GM21576 (cell line): ENCODE measurements at regions not wholly inside any gene's neighbourhood (a gene's known extent, or its start where the extent isn't known, plus 50 kb on each side); places are given as distances from the start of the nearest gene placed in this dataset.
"Not testable (repeated sequence)": the region's sequence is repeated elsewhere in the genome, so short reads cannot be mapped to it uniquely, and the experiment has no call there.

Source experiments
- ATAC-seq: cut with Tn5 transposase; IDR thresholded peaks from one replicate; pipeline ENCODE4 v1.9.1; 2021; ENCODE audit warnings: mild to moderate bottlenecking, moderate library complexity; ENCODE audit not compliant: unreplicated experiment

GRCh38 chr11:92046103-92046502 is 178.5 kb upstream of the FAT3 start:
- no peak for ATAC-seq

- no peak for ATAC-seq
Observed at GRCh38 chr11:92045301-92045700, 179.3 kb upstream of the FAT3 start.

DNA sequence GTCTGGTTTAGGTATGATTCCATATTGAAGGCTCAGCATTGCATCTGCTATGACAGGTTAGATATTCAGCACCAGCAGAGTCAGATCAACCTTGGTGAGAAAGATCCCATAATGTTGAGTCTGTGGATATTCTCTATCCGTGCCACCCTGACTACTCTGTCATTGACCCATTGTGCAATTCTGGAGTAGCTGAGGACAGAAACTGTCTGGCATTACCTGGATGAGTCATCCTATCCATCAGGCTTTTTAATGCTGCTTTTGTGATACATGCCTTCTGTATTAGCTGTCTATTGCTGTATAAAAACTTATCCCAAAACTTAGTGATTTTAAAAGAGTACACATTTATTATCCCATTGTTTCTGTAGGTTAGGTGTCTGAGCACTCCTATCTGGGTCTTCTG is 189.1 kb upstream of the FAT3 start:
- ATAC-seq = no peak

DNA sequence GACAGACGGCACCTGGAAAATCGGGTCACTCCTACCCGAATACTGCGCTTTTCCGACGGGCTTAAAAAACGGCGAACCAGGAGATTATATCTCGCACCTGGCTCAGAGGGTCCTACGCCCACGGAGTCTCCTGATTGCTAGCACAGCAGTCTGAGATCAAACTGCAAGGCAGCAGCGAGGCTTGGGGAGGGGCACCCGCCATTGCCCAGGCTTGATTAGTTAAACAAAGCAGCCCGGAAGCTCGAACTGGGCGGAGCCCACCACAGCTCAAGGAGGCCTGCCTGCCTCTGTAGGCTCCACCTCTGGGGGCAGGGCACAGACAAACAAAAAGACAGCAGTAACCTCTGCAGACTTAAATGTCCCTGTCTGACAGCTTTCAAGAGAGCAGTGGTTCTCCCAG is 197.5 kb upstream of the FAT3 start:
- ATAC-seq = not testable (repeated sequence)

- no peak for ATAC-seq
Observed at GRCh38 chr11:92026664-92027063, 198.0 kb upstream of the FAT3 start.

DNA sequence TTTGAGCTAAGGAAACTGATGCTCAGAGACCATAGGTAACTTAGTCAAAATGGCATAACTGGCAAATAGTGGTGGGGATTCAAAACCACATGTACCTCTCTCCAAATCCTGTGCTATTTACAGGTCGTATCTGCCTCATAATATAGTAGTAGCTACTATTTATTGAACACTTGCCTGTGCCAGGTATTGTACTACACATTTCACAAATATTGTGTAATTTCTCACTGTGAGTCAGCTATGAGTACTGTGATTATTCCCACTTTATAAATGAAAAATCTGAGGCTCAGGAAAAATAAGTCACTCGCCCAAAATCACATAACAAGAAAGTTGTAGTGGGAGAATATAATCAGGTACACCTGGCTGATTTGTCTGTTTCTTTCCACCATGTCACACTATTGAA is 199.8 kb upstream of the FAT3 start:
- no peak for ATAC-seq

GRCh38 chr11:92022499-92022898 is 202.1 kb upstream of the FAT3 start:
- ATAC-seq = no peak

- ATAC-seq = no peak
Observed at GRCh38 chr11:92018332-92018731, 206.3 kb upstream of the FAT3 start.

GRCh38 chr11:92008249-92008648 is 216.4 kb upstream of the FAT3 start:
- ATAC-seq = no peak

- ATAC-seq = no peak
Observed at GRCh38 chr11:92002568-92002967, 222.1 kb upstream of the FAT3 start.

DNA sequence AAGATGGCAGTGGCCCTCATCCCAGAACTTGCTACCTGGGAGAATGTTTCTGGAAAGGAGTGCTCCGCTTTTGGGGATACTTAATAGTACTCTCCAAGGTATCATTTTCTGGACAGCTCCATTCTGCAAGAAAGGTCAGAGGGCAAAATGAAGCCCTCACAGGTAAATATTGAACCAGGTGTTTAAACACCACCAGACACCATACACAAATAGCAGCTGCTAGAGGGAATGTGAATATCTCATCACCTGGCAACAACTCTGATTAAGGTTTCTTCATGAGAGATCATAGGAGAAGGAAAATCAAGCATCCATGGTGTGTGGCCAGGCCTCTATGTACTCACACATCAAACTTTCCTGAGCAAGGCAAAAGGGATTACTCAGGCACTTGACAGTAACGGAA is 226.1 kb upstream of the FAT3 start:
- no peak for ATAC-seq

- ATAC-seq = no peak
Observed at GRCh38 chr11:91997226-91997625, 227.4 kb upstream of the FAT3 start.

- no peak for ATAC-seq
Observed at GRCh38 chr11:91996526-91996925, 228.1 kb upstream of the FAT3 start.

- not testable (repeated sequence) for ATAC-seq
Observed at GRCh38 chr11:91988443-91988842, 236.2 kb upstream of the FAT3 start.

- no peak for ATAC-seq
Observed at GRCh38 chr11:91986218-91986617, 238.4 kb upstream of the FAT3 start.

GRCh38 chr11:91984033-91984584 is 240.5 kb upstream of the FAT3 start:
- ATAC-seq = no peak

- no peak for ATAC-seq
Observed at GRCh38 chr11:91981995-91982394, 242.6 kb upstream of the FAT3 start.

- ATAC-seq = no peak
Observed at GRCh38 chr11:91979775-91980174, 244.8 kb upstream of the FAT3 start.

DNA sequence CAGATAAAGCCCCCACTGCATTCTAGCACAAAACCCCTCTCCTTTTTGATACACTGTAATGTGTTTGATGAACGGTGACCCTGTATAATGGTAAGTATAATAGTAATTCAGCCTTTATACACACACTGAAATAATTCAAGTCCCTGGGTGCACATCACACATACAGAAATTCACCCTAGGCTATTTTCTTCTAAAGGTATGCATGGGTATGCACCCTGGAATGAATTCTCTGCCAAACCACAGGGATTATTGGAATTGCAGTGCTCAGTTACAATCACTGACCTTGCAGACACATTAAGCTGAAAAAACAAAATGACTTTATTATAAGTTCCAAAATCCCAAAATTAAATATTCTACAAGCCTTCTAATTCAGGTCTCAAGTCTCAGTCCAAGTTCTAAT is 245.9 kb upstream of the FAT3 start:
- no peak for ATAC-seq

DNA sequence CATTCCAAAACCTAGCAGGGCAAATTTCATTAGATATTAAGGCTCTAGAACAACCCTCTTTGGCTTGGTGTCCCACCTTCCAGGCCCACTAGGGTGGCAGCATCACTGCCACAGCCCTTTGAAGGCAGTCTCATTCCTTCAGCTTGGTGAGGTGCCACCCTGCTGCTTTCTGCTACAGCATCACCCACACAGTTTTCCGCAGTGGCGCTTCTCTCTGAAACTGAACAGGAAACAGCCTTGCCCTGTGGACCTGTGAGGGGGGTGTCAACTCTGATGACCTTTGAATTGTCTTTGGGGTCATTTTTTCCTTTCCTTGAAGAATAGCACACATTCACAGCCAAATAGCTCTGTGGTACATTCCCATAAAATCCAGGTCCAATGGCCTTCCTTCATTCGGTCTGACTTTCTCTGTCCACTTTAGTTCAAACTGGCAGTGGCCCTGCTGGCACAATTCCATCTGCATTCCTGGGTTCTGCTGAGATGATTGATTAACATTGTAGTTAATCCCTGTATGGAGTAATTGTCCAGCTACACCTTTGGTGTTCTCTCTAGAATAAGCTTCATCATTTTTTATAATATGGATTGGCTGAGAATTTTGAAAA is 251.9 kb upstream of the FAT3 start:
- no peak for ATAC-seq

DNA sequence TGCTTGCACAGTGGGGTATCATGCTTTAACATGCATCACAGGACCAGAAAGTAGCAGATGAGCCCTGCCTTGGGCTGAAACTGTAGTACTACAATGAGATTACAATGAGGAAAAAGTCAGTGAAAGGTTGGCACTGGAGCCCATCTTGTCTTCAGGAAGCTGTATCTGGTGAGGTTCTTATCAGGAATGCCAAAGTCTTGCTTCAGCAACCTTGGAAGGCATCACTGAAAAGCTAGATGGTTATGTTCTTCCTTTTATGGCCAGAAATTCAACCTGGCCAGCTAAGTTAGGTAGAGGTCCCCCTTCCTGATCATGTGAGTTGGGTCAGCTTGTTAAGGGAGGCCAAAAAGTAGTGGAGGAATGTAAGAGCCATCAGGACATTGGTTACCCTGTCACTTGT is 254.0 kb upstream of the FAT3 start:
- ATAC-seq = no peak

DNA sequence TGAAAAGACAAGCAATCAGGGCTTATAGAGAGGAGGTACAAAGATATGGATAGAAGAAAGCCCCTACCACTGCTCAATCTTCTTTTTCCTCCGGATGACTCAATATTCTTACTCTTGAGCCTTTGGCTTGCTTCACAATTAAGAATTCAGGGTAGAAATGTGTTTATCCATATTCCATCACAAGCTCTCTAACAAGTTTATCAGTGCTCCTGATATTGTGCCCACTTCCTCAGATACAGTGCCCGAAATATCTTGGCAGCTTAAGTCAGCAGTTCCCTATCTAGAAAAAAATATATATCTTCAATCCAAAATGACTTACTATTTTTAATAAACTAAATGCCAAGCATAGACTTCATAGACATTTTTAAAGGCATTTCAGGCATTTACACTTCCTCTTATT is 255.1 kb upstream of the FAT3 start:
- no peak for ATAC-seq

DNA sequence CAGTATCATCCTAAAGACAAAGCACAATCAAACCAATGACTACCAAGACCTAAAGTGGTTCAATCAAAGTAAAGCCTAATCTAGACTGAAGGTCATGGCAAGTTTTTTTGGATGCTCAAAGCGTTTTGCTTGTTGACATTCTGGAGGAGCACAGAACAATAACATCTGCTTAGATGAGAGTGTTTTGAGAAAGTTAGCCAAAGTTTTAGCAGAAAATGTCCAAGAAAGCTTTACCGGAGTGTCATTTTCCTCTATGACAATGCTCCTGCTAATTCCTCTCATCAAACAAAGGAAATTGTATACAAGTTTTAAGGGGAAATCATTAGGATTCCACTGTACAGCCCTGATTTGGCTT is 256.9 kb upstream of the FAT3 start:
- ATAC-seq = no peak
